ENCODE measurements at regions not wholly inside any gene's neighbourhood (a gene's known extent, or its start where the extent isn't known, plus 50 kb on each side); places are given as distances from the start of the nearest gene placed in this dataset.

DNA sequence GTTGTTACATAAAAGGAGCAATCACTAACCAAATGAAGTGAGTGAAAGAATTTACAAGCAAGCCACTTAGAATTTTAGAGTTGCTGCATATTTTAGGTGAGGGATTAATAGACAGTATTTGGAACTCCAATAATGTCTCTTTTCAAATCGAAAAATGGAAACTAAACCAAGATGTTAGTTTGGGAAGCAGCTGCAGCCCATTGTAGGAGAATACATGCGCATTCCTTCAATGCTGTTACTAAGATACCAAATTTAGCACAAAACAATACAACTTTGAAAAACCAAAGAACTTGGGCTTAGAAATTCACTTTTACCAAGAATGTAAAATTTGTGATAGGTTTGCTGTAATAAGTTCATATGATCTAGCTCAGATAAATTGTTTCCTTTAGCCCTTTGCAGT is 411.8 kb upstream of the CDH6 start:
- TF ChIP-seq GATA2 (IDR thresholded peaks at IDR 0.05; ENCODE audit: low read depth, low read length) (no peak), GATA3 (IDR thresholded peaks at IDR 0.05; ENCODE audit: low read depth, low read length) (no peak)

GRCh38 chr5:30768056-30768690 is 425.3 kb upstream of the CDH6 start:
- no peak for TF ChIP-seq GATA3 (IDR thresholded peaks at IDR 0.05; ENCODE audit: low read depth, low read length)
- TF ChIP-seq GATA2 (IDR thresholded peaks at IDR 0.05; ENCODE audit: low read depth, low read length): no peak

DNA sequence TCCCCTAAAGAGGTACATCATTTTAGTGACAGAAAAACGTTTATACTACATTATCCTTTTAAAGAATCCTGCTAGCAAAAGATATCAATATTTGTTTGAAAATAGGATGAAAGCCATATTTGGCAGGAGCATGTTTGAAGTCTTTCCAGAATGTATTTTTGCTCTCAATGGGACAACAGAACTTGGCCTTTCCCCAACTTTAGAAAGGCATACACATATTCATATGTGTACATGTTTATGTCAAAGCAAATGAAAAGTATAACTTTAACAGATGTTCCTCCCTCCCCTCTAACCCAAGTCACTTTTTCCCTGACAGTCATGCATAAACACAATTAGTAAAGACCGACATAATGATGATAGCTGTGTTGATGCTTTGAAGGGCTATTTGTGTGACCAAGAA is 427.8 kb upstream of the CDH6 start:
- TF ChIP-seq GATA3 (IDR thresholded peaks at IDR 0.05; ENCODE audit: low read depth, low read length): no peak
- no peak for TF ChIP-seq GATA2 (IDR thresholded peaks at IDR 0.05; ENCODE audit: low read depth, low read length)

DNA sequence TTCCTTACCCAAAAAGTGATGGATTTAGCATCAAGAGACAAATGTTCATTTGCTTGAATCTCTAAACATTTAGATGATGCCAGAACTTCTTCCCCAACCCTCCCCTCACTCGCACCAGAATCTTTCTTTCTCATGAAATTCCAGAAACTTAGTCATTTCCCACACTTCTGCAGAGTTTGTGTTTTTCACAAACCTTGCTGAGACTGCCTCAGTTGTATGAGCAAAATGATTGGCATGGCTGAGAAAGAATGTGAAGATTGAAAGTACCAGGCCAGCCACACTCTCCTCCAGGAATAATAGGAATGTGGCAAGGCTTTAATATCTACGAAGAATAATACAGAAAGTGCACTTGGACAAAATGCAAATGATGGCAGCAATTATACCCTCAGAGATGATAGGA is 428.3 kb upstream of the CDH6 start:
- no peak for TF ChIP-seq GATA2 (IDR thresholded peaks at IDR 0.05; ENCODE audit: low read depth, low read length)
- no peak for TF ChIP-seq GATA3 (IDR thresholded peaks at IDR 0.05; ENCODE audit: low read depth, low read length)

DNA sequence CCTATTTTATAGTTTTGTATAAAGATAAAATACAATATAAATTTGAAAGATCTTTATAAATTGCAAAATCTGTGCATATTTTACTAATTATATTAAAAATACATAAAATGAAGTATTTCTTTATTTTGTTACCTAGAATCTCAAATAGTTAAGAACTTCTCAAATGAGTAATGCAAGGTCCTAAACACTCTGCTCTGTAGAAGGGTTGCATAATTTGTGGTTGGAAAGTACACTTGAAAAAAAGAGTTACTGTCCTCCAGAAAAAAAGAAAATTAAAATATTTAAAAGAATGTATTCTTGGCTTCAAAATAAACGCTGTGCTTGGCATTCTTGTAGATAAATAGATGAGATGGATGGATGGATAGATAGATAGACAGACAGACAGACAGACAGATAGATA is 428.8 kb upstream of the CDH6 start:
- TF ChIP-seq GATA2 (IDR thresholded peaks at IDR 0.05; ENCODE audit: low read depth, low read length) (no peak), GATA3 (IDR thresholded peaks at IDR 0.05; ENCODE audit: low read depth, low read length) (no peak)

- TF ChIP-seq GATA2 (IDR thresholded peaks at IDR 0.05; ENCODE audit: low read depth, low read length) (no peak), GATA3 (IDR thresholded peaks at IDR 0.05; ENCODE audit: low read depth, low read length) (no peak)
Observed at GRCh38 chr5:30759731-30760130, 433.8 kb upstream of the CDH6 start.

GRCh38 chr5:30752015-30752414 is 441.5 kb upstream of the CDH6 start:
- TF ChIP-seq GATA3 (IDR thresholded peaks at IDR 0.05; ENCODE audit: low read depth, low read length) (no peak), GATA2 (IDR thresholded peaks at IDR 0.05; ENCODE audit: low read depth, low read length) (no peak)

- TF ChIP-seq GATA3 (IDR thresholded peaks at IDR 0.05; ENCODE audit: low read depth, low read length) (no peak), GATA2 (IDR thresholded peaks at IDR 0.05; ENCODE audit: low read depth, low read length) (no peak)
Observed at GRCh38 chr5:30749971-30750370, 443.5 kb upstream of the CDH6 start.

DNA sequence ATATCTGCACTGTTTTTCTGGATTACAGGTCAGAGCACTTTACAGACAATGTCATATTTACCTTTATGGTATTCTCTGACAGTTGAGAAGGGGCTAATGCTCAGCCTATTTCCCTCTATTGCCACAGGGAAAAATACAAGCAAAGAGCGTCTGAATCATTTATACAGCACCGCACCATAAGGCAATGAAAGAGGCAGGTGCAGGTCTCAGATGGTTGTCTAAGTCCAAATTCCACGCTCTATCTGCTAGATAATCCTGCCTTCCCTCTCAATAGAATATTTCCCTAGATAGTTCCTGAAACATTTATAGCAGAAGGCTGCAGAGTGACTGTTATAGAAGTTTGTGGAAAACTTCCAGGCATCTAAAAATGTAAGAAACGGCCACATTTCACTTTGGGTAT is 446.1 kb upstream of the CDH6 start:
- TF ChIP-seq GATA3 (IDR thresholded peaks at IDR 0.05; ENCODE audit: low read depth, low read length) (no peak), GATA2 (IDR thresholded peaks at IDR 0.05; ENCODE audit: low read depth, low read length) (no peak)

- TF ChIP-seq GATA3 (IDR thresholded peaks at IDR 0.05; ENCODE audit: low read depth, low read length) (no peak), GATA2 (IDR thresholded peaks at IDR 0.05; ENCODE audit: low read depth, low read length) (no peak)
Observed at GRCh38 chr5:30736669-30737068, 456.8 kb upstream of the CDH6 start.

DNA sequence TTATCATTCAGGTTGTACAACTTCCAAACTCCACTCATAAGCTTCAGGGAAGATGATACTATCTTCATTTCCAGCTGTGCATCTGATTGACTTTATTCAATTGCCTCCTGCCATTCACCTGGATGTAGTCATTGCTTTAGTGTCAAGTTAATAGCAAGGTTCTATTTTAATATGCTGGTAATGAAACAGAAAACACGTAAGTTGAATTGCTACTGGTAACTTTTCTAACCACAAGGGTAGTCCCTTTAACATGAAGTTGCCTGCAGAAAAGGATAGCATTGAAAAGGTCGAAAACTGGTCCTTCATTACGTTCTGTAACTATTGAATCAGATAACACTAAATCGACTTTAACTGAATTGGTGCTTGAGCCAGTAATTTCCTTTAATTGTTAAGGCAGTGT is 459.4 kb upstream of the CDH6 start:
- no peak for TF ChIP-seq GATA2 (IDR thresholded peaks at IDR 0.05; ENCODE audit: low read depth, low read length)
- no peak for TF ChIP-seq GATA3 (IDR thresholded peaks at IDR 0.05; ENCODE audit: low read depth, low read length)

DNA sequence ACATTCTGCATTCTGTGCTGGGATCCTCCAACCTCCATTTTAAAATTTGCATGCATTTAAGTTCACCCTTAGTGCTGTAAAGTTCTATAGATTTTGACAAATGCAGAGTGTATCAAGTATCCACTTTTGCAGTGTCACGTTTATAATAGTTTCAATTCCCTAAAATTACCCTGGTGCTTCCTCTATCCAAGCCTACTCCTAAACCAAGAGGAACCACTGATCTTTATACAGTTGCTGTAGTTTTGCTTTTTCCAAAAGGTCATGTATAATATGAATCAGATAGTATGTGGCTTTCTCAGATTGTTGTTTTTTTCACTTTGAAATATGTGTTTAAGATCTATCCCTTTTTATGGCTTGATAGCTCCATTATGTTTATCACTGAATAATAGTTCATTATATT is 468.4 kb upstream of the CDH6 start:
- TF ChIP-seq GATA2 (IDR thresholded peaks at IDR 0.05; ENCODE audit: low read depth, low read length) (no peak), GATA3 (IDR thresholded peaks at IDR 0.05; ENCODE audit: low read depth, low read length) (no peak)

DNA sequence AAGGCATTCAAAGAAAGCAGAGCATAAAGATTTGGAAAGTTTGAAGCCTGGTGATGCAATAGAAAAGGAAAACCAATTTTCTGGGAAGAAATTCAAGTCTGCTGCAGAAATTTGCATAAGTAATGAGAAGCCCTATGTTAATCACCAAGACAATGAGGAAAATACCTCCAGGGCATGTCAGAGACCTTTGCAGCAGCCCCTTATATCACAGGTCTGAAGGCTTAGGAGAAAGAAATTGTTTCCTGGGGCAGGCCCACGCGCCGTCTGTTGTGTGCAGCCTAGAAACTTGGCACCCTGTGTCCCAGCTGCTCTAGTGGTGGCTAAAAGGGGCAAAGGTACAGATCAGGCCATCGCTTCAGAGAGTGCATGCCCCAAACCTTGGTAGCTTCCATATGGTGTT is 495.3 kb upstream of the CDH6 start:
- TF ChIP-seq GATA2 (IDR thresholded peaks at IDR 0.05; ENCODE audit: low read depth, low read length): no peak
- no peak for TF ChIP-seq GATA3 (IDR thresholded peaks at IDR 0.05; ENCODE audit: low read depth, low read length)

DNA sequence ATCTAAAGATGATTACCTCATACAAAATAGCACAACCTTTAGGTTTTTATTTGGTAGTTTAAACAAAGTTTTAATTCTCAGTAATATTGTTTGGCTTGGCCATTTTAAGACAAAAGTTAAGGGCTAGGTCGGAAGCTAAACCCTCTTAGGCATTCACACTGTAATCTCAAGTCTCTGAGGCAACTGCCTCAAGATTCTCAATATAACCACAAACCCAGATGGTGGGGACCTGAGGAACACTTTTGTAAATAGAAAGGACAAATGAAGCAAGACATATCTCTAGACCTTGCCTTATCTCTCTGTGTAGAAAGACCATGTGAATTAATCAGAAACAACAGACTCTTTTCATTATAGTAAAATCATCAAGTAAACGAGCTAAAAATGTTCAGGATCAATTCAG is 500.2 kb upstream of the CDH6 start:
- no peak for TF ChIP-seq GATA3 (IDR thresholded peaks at IDR 0.05; ENCODE audit: low read depth, low read length)
- TF ChIP-seq GATA2 (IDR thresholded peaks at IDR 0.05; ENCODE audit: low read depth, low read length): no peak

- TF ChIP-seq GATA2 (IDR thresholded peaks at IDR 0.05; ENCODE audit: low read depth, low read length) (no peak), GATA3 (IDR thresholded peaks at IDR 0.05; ENCODE audit: low read depth, low read length) (no peak)
Observed at GRCh38 chr5:30690931-30691330, 502.6 kb upstream of the CDH6 start.

DNA sequence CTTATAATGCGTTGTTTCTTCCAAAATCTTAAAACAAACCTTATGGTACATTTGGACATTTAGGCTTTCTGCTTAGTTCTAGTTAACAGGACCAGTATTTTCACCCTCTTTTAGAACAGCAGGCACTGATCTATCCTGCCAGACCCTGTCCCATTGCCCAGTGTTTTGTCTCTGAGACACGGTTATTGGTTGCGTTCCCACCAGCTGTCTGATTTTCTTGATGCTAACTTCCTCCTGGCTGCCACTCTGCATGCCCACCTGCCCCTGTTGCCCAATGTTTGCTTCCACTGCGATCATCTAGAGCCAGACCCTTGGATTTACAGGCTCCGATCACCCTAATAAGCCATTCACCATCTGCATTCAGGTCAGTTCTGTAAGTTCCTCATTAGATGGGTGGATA is 506.0 kb upstream of the CDH6 start:
- TF ChIP-seq GATA2 (IDR thresholded peaks at IDR 0.05; ENCODE audit: low read depth, low read length): no peak
- TF ChIP-seq GATA3 (IDR thresholded peaks at IDR 0.05; ENCODE audit: low read depth, low read length): no peak
